GM10248 (cell line): ENCODE measurements at regions not wholly inside any gene's neighbourhood (a gene's known extent, or its start where the extent isn't known, plus 50 kb on each side); places are given as distances from the start of the nearest gene placed in this dataset.

Source experiments
- CTCF ChIA-PET: fragments of 300-600 bp; sonication (Branson Sonifier 250); formaldehyde crosslinking; extraction: SDS; loops from one replicate; lab custom pipeline; 2021; ENCODE audit warnings: antibody characterized with exemption; lab: Yijun Ruan, JAX
- POLR2A ChIA-PET: fragments of 350-650 bp; sonication (Branson Sonifier 250); formaldehyde crosslinking; extraction: SDS; loops from one replicate; lab custom pipeline; 2020; ENCODE audit warnings: antibody characterized with exemption; lab: Yijun Ruan, JAX
- DNase-seq: peaks from one replicate; pipeline ENCODE4 v3.0.0; 2012; ENCODE audit errors: extremely low spot score
- CTCF ChIP-seq: IDR thresholded peaks from 2 replicates; pipeline ENCODE4 v1.5.1; 2012; ENCODE audit warnings: mild to moderate bottlenecking, low read depth; ENCODE audit errors: extremely low read depth, missing control alignments, control extremely low read depth

DNA sequence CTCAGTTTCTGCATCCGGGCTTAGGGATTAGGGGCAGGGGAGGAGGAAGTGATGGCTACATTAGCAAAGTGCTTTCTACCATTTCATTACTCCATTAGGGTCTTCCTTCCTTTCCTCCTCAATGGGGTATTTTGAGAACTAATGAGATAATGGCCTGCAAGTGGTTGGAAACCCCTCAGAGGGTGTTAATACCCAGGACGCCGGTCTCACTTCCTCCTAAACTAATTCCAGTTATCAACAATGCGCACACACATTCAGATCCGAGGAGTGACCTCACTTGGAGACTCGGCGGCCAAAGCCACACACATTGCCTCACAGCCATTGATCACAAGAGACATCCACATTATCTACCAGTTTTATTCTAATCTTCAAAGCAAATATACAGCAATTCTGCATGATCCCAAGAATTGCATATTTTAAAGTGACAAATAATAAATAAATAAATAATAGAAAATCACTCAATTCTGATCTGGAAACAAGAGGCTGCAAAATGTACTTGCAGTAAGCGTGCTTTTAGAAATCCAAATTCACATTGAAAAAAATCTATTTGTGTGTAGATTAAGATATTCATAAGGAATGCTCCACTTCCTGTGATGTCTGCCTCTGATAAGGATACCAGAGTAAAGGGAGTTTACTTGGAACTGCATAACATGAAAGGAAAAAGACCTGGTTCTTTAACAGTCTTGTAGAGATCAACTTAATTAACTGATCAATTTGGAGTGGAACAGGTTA, 329.1 kb downstream of the FBXW7 start:
- CTCF ChIA-PET, result no interaction called here
- POLR2A ChIA-PET, result no interaction called here
- no peak for DNase-seq

GRCh38 chr4:152206185-152206584, 329.7 kb downstream of the FBXW7 start:
- CTCF ChIA-PET, result no interaction called here
- POLR2A ChIA-PET, result no interaction called here
- no peak for TF ChIP-seq CTCF
- DNase-seq, result no peak

More for the DNA sequence above, 329.1 kb downstream of the FBXW7 start:
- no peak for TF ChIP-seq CTCF

GRCh38 chr4:152202415-152202814, 333.5 kb downstream of the FBXW7 start:
- TF ChIP-seq CTCF, result no peak
- DNase-seq, result no peak
- CTCF ChIA-PET, result no interaction called here
- POLR2A ChIA-PET, result no interaction called here

GRCh38 chr4:152200511-152201333, 335.2 kb downstream of the FBXW7 start:
- ChIA-PET CTCF (no interaction called here), POLR2A (no interaction called here)
- DNase-seq, result no peak
- no peak for TF ChIP-seq CTCF

GRCh38 chr4:152197211-152197610, 338.7 kb downstream of the FBXW7 start:
- ChIA-PET CTCF (interaction anchor here (1.0 kb wide), 1 partner anchor 27 kb away, joined by 3 read pairs; no protein-coding TSS in a partner anchor), POLR2A (no interaction called here)
- DNase-seq, result no peak
- no peak for TF ChIP-seq CTCF

DNA sequence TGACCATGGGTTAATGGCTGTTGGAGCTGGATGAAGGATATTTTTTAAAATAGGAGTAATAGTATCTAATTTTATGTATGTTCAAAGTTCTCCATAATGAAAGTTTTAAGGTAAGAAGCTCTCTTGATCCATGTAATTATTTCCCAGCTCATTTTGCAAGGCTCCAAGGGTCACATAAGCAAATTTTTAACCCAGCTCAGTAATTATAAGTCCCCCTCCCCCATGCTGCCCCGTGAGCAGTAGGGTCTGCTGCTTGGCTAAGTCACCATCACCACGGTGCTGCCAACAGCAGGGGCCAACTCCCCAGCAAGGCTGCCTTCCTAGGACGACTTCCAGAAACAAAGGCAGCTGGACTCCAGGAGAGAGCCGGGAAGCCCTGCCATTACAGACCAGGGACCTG, 340.0 kb downstream of the FBXW7 start:
- TF ChIP-seq CTCF, result no peak
- no peak for DNase-seq
- ChIA-PET CTCF (interaction anchor here (0.9 kb wide), 1 partner anchor 14 kb away, joined by 3 read pairs; no protein-coding TSS in a partner anchor), POLR2A (no interaction called here)
